ENCODE measurements at regions not wholly inside any gene's neighbourhood (a gene's known extent, or its start where the extent isn't known, plus 50 kb on each side); places are given as distances from the start of the nearest gene placed in this dataset.
"Not testable (repeated sequence)": the region's sequence is repeated elsewhere in the genome, so short reads cannot be mapped to it uniquely, and the experiment has no call there.

DNA sequence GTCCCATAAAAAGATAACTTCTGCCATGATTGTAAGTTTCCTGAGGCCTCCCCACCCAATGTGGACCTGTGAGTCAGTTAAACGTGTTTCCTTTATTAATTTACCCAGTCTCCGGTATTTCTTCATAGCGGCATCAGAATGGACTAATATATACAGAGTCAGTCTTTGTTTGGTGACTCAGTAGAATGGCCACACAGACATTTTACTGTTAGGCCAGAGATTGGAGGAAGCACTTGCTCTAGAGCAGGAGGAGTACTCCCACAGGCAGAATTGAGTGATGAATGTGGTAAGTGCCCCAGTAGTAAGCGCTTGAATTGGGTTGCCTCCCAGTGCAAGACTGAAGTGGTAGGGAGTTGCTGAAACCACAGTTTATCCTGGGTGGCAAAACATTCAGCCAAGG, 149.5 kb upstream of the SMIM30 start:
- no peaks in the 10 kb centered on the region for H3K9me3 ChIP-seq
- no peaks in the 10 kb centered on the region for H3K27me3 ChIP-seq (replicated peaks; ENCODE audit: insufficient read depth)
- TF ChIP-seq POLR2AphosphoS5 (IDR thresholded peaks at IDR 0.05) (no peak), CTCF (IDR thresholded peaks at IDR 0.05) (no peak)
- intact Hi-C loops (cut with DNase I) = no loop called here
- H3K4me3 ChIP-seq = no peak overlapping the region
- no peaks in the 10 kb centered on the region for H3K4me1 ChIP-seq (replicated peaks)
- H3K27ac ChIP-seq = no peak overlapping the region
- DNase-seq (ENCODE audit: low spot score) = no peak
- 90% methylated on average over 4 of the region's 4 CpGs for WGBS
- no peaks in the 10 kb centered on the region for H3K36me3 ChIP-seq

- Histone ChIP-seq H3K9me3 (no peaks in the 10 kb centered on the region), H3K27me3 (replicated peaks; ENCODE audit: insufficient read depth) (no peaks in the 10 kb centered on the region), H3K4me1 (replicated peaks) (no peaks in the 10 kb centered on the region), H3K4me3 (no peak overlapping the region), H3K36me3 (no peaks in the 10 kb centered on the region), H3K27ac (no peak overlapping the region)
- DNase-seq (ENCODE audit: low spot score) = no peak
- intact Hi-C loops (cut with DNase I) = no loop called here
- TF ChIP-seq POLR2A (IDR thresholded peaks at IDR 0.05) = no peak
- no peak for TF ChIP-seq POLR2AphosphoS5 (IDR thresholded peaks at IDR 0.05)
- TF ChIP-seq CTCF (IDR thresholded peaks at IDR 0.05) = no peak
Measured at GRCh38 chr7:113267271-113267670, 148.9 kb upstream of the SMIM30 start.

- WGBS = 88% methylated on average over 4 of the region's 4 CpGs
- Histone ChIP-seq H3K4me3 (no peak overlapping the region), H3K27ac (no peak overlapping the region), H3K27me3 (replicated peaks; ENCODE audit: insufficient read depth) (no peaks in the 10 kb centered on the region), H3K9me3 (no peaks in the 10 kb centered on the region), H3K4me1 (replicated peaks) (no peaks in the 10 kb centered on the region), H3K36me3 (no peaks in the 10 kb centered on the region)
- no peak for DNase-seq (ENCODE audit: low spot score)
- intact Hi-C loops (cut with DNase I) = no loop called here
- no peak for TF ChIP-seq CTCF (IDR thresholded peaks at IDR 0.05)
- no peak for TF ChIP-seq POLR2A (IDR thresholded peaks at IDR 0.05)
- no peak for TF ChIP-seq POLR2AphosphoS5 (IDR thresholded peaks at IDR 0.05)
Measured at GRCh38 chr7:113263749-113264148, 145.4 kb upstream of the SMIM30 start.

DNA sequence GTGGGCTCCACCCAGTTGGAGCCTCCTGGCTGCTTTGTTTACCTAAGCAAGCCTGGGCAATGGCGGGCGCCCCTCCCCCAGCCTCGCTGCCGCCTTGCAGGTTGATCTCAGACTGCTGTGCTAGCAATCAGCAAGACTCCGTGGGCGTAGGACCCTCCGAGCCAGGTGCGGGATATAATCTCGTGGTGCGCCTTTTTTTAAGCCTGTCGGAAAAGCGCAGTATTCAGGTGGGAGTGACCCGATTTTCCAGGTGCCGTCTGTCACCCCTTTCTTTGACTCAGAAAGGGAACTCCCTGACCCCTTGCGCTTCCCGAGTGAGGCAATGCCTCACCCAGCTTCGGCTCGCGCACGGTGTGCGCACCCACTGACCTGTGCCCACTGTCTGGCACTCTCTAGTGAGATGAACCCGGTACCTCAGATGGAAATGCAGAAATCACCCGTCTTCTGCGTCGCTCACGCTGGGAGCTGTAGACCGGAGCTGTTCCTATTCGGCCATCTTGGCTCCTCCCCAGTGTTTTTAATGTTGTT, 144.9 kb upstream of the SMIM30 start:
- intact Hi-C loops (cut with DNase I); H3K36me3 ChIP-seq; H3K4me1 ChIP-seq (replicated peaks); H3K27ac ChIP-seq; H3K27me3 ChIP-seq (replicated peaks; ENCODE audit: insufficient read depth); H3K4me3 ChIP-seq; H3K9me3 ChIP-seq; DNase-seq (ENCODE audit: low spot score): not testable (repeated sequence)
- WGBS = 94% methylated on average over 28 of the region's 28 CpGs

DNA sequence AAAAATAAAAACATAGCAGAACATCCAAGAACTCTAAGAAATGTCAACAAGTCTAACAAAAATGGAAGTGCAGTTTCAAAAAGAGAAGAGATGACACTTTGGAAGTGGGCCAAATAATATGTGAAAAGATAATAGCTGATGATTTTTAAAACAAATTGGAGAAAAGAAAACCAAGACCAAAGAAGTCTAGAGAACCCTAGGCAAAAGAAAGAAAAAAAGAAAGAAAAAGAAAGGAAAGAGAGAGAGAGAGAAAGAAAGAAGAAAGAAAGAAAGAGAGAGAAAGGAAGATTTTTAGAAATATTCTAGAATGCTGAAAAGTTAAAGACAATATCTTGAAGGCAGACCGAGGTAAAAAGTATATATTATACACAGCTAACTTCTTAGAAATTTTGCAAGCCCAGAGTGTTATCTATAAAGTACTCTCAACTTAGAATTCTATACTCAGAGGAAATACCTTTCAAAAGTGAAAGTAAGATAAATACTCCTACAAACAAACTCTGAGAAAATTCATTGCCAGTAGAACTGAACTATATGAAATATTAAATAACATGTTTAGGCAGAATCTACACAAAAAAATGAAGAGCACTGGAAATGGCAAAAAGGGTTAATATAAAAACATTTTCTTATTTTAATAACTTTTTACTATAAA, 138.7 kb upstream of the SMIM30 start:
- intact Hi-C loops (cut with DNase I) = no loop called here
- 86% methylated on average over 1 of the region's 1 CpG for WGBS

More for the DNA sequence above, 138.7 kb upstream of the SMIM30 start:
- Histone ChIP-seq H3K36me3 (no peaks in the 10 kb centered on the region), H3K27ac (no peak overlapping the region), H3K27me3 (replicated peaks; ENCODE audit: insufficient read depth) (no peaks in the 10 kb centered on the region), H3K4me1 (replicated peaks) (no peaks in the 10 kb centered on the region), H3K9me3 (no peaks in the 10 kb centered on the region), H3K4me3 (no peak overlapping the region)
- no peak for TF ChIP-seq CTCF (IDR thresholded peaks at IDR 0.05)
- TF ChIP-seq POLR2A (IDR thresholded peaks at IDR 0.05) = no peak
- TF ChIP-seq POLR2AphosphoS5 (IDR thresholded peaks at IDR 0.05) = no peak
- DNase-seq (ENCODE audit: low spot score) = no peak
